Testis (tissue), 2 donors: ENCODE measurements at regions not wholly inside any gene's neighbourhood (a gene's known extent, or its start where the extent isn't known, plus 50 kb on each side); places are given as distances from the start of the nearest gene placed in this dataset.
"Not testable (repeated sequence)": the region's sequence is repeated elsewhere in the genome, so short reads cannot be mapped to it uniquely, and the experiment has no call there.

Experiments
- POLR2A ChIP-seq: fragments of 450-650 bp; IDR thresholded peaks from one replicate; pipeline ENCODE4 v1.6.1; 2017; ENCODE audit warnings: antibody characterized with exemption, mild to moderate bottlenecking, moderate library complexity
- TF ChIP-seq, protein P1 (sequence below), 3 experiments: fragments of 450-650 bp in 2 of 3; fragments of 200-600 bp in 1 of 3; sonication (generic) in 1 of 3; IDR thresholded peaks; one replicate each; pipeline ENCODE4 v1.5.1; 2016 to 2019; ENCODE audit warnings: antibody characterized with exemption in 3 of 3, mild to moderate bottlenecking in 2 of 3, moderate library complexity in 1 of 3

DNA sequence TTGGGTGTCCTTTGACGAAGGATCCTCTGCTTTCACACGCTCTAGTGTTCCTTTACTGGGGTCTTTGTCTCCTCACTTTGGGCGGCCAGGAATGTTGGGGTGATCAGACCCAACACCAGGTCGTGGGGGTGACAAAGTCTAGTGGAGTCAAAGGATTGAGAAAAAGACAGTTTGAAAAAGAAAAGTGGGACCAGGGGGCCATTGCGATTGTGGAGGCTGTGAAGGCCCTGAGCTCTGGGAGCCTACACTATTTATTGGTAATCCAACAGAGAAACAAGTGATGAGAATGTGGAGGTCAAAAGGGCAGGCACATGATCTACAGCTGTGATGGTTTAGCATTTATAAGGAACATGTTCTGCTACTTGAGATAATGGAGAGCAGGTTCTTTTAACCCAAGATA lies 287.1 kb upstream of the MTPN start:
- TF ChIP-seq, protein P1, sequence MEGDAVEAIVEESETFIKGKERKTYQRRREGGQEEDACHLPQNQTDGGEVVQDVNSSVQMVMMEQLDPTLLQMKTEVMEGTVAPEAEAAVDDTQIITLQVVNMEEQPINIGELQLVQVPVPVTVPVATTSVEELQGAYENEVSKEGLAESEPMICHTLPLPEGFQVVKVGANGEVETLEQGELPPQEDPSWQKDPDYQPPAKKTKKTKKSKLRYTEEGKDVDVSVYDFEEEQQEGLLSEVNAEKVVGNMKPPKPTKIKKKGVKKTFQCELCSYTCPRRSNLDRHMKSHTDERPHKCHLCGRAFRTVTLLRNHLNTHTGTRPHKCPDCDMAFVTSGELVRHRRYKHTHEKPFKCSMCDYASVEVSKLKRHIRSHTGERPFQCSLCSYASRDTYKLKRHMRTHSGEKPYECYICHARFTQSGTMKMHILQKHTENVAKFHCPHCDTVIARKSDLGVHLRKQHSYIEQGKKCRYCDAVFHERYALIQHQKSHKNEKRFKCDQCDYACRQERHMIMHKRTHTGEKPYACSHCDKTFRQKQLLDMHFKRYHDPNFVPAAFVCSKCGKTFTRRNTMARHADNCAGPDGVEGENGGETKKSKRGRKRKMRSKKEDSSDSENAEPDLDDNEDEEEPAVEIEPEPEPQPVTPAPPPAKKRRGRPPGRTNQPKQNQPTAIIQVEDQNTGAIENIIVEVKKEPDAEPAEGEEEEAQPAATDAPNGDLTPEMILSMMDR (IDR thresholded peaks at IDR 0.05): not testable (repeated sequence)
- not testable (repeated sequence) for TF ChIP-seq POLR2A
